Hepatocyte (in vitro differentiated cells): ENCODE measurements at regions not wholly inside any gene's neighbourhood (a gene's known extent, or its start where the extent isn't known, plus 50 kb on each side); places are given as distances from the start of the nearest gene placed in this dataset.

Source experiments
- DNase-seq: peaks from one replicate; pipeline ENCODE4 v3.0.0-alpha.2; 2016; ENCODE audit warnings: low spot score
- H2AFZ ChIP-seq: fragments of 200-600 bp; sonication (generic); 2 replicates; pipeline ENCODE4 v1.6.0; 2016; ENCODE audit warnings: antibody characterized with exemption, mild to moderate bottlenecking
- H3K27ac ChIP-seq: fragments of 200-600 bp; sonication (generic); 2 replicates; pipeline ENCODE4 v1.5.1; 2016; ENCODE audit warnings: mild to moderate bottlenecking
- H3K27me3 ChIP-seq: fragments of 200-600 bp; sonication (generic); 2 replicates; pipeline ENCODE4 v1.6.1; 2016
- H3K36me3 ChIP-seq: fragments of 200-600 bp; sonication (generic); replicated peaks from 2 replicates; pipeline ENCODE4 v1.5.1; 2016; ENCODE audit warnings: low read depth; ENCODE audit not compliant: insufficient read depth
- H3K4me1 ChIP-seq: fragments of 200-600 bp; sonication (generic); 2 replicates; pipeline ENCODE4 v1.5.1; 2016; ENCODE audit warnings: mild to moderate bottlenecking, moderate library complexity; ENCODE audit not compliant: insufficient read depth
- H3K4me2 ChIP-seq: fragments of 200-600 bp; sonication (generic); 2 replicates; pipeline ENCODE4 v1.6.0; 2016
- H3K4me3 ChIP-seq: fragments of 200-600 bp; sonication (generic); 2 replicates; pipeline ENCODE4 v1.5.1; 2016; ENCODE audit warnings: mild to moderate bottlenecking
- H3K79me2 ChIP-seq: fragments of 200-600 bp; sonication (generic); 2 replicates; pipeline ENCODE4 v1.6.0; 2017; ENCODE audit warnings: mild to moderate bottlenecking
- H3K9me2 ChIP-seq: fragments of 200-600 bp; sonication (generic); replicated peaks from 2 replicates; pipeline ENCODE4 v1.6.0; 2017; ENCODE audit warnings: mild to moderate bottlenecking; ENCODE audit not compliant: insufficient read depth
- H3K9me3 ChIP-seq: fragments of 200-600 bp; sonication (generic); 2 replicates; pipeline ENCODE4 v1.5.1; 2016; ENCODE audit warnings: low read depth, mild to moderate bottlenecking
- H4K20me1 ChIP-seq: fragments of 200-600 bp; sonication (generic); 2 replicates; pipeline ENCODE4 v1.6.0; 2016; ENCODE audit warnings: mild to moderate bottlenecking; ENCODE audit not compliant: insufficient read depth, poor library complexity, severe bottlenecking
- EZH2 ChIP-seq: fragments of 200-600 bp; sonication (generic); IDR thresholded peaks from 2 replicates; pipeline ENCODE4 v1.6.1; 2016; ENCODE audit warnings: antibody characterized with exemption, mild to moderate bottlenecking, borderline replicate concordance
- EZH2phosphoT487 ChIP-seq: fragments of 200-600 bp; sonication (generic); IDR thresholded peaks from one replicate; pipeline ENCODE4 v1.6.1; 2018; ENCODE audit warnings: antibody characterized with exemption, mild to moderate bottlenecking, low read depth, moderate library complexity; ENCODE audit not compliant: unreplicated experiment, severe bottlenecking
- WGBS: methylation state at CpG from one replicate; pipeline ENCODE4 v1.1.6; 2016; ENCODE audit warnings: low lambda C conversion rate; ENCODE audit errors: missing lambda C conversion rate; 5-methylcytosine and 5-hydroxymethylcytosine counted together
- TF ChIP-seq, protein P1 (sequence below): fragments of 200-600 bp; sonication (generic); IDR thresholded peaks from 2 replicates; pipeline ENCODE4 v1.5.1; 2016; ENCODE audit warnings: antibody characterized with exemption, mild to moderate bottlenecking; ENCODE audit not compliant: poor library complexity

DNA sequence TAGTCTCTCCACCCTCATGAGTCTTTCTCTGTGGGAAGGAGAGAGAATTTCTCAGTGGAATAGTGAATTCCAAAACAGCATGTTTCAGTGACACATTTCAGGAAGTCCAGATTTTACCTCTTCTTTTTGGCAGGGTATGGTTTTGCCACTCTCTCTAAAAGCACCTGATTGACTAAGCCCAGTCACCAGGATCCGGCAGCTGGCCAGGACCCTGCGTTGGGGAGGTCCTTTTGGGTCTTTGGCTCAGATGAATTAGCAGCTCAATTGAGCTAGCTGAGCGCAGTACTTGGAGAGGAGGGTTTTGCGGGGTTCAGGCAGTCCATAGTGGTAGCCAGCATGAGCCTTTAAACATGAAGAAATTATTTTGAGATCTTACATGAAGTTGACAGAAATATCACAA lies 548.2 kb downstream of the PDCD6IP start:
- no peak overlapping the region for H3K4me3 ChIP-seq
- H3K9me2 ChIP-seq, result no peaks in the 10 kb centered on the region
- no peak for DNase-seq
- H3K4me1 ChIP-seq, result peaks cover 4% of the 10 kb centered on the region
- no peak overlapping the region for H2AFZ ChIP-seq
- no peaks in the 10 kb centered on the region for H3K79me2 ChIP-seq
- H3K9me3 ChIP-seq, result no peaks in the 10 kb centered on the region
- no peaks in the 10 kb centered on the region for H3K27me3 ChIP-seq
- H3K27ac ChIP-seq, result no peak overlapping the region
- no peak overlapping the region for H3K4me2 ChIP-seq
- no peaks in the 10 kb centered on the region for H3K36me3 ChIP-seq
- no peaks in the 10 kb centered on the region for H4K20me1 ChIP-seq
- 94% methylated on average over 4 of the region's 4 CpGs for WGBS
- TF ChIP-seq EZH2phosphoT487, result no peak
- TF ChIP-seq, protein P1, sequence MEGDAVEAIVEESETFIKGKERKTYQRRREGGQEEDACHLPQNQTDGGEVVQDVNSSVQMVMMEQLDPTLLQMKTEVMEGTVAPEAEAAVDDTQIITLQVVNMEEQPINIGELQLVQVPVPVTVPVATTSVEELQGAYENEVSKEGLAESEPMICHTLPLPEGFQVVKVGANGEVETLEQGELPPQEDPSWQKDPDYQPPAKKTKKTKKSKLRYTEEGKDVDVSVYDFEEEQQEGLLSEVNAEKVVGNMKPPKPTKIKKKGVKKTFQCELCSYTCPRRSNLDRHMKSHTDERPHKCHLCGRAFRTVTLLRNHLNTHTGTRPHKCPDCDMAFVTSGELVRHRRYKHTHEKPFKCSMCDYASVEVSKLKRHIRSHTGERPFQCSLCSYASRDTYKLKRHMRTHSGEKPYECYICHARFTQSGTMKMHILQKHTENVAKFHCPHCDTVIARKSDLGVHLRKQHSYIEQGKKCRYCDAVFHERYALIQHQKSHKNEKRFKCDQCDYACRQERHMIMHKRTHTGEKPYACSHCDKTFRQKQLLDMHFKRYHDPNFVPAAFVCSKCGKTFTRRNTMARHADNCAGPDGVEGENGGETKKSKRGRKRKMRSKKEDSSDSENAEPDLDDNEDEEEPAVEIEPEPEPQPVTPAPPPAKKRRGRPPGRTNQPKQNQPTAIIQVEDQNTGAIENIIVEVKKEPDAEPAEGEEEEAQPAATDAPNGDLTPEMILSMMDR, result no peak
- TF ChIP-seq EZH2, result no peak

DNA sequence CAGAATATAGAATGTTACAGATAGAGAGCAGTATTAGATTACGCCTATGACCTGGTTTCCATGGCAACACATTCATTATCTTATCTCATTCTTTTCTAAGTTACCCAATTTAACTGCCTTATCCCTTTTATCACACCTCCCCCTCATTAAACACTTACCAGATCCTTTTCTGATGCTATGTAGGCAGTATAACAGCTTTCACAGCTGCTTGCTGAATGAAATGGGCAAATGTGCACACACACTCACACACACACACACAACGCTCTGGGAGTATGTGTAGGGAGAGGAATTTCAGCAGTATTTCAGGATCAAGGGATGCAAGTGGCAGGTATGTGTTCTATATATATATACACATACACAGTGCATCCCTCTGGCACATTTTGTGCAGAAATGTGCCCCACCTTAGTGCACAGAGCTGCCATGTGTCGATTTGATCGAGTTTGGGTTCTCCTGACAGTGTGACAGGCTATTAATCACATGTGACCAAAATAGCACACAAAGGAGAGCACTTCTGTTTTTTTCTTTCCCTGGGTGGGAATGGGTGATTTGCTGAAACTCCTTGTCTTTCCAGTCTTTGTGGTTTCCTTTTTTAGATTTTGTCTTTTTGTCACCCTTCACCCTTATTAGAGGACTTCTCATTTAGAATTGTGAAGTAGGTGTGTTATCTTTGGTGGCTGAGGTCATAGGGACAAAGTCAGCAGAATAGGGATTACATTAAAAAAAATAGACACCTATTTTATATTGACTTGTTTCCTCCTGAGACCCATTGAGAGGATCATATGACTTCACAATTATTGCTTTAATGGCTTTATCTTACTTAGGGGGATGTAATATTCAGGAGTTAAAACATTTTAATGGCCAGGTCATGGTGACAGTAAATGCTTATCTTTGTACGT lies 553.7 kb downstream of the PDCD6IP start:
- Histone ChIP-seq H3K36me3 (no peaks in the 10 kb centered on the region), H3K9me3 (no peaks in the 10 kb centered on the region), H3K27ac (peak overlapping the region; percentile 72), H4K20me1 (no peaks in the 10 kb centered on the region), H3K4me3 (no peak overlapping the region), H3K4me2 (peak overlapping the region; percentile 47), H3K79me2 (no peaks in the 10 kb centered on the region), H3K27me3 (no peaks in the 10 kb centered on the region), H3K4me1 (peaks cover 15% of the 10 kb centered on the region), H2AFZ (no peak overlapping the region), H3K9me2 (no peaks in the 10 kb centered on the region)
- 37% methylated on average over 5 of the region's 5 CpGs for WGBS
- peak; percentile 46 for DNase-seq
- TF ChIP-seq EZH2 (no peak), EZH2phosphoT487 (no peak)
- TF ChIP-seq, protein P1, result no peak

GRCh38 chr3:34352778-34353331 lies 554.4 kb downstream of the PDCD6IP start:
- no peak for DNase-seq
- H3K9me3 ChIP-seq, result no peaks in the 10 kb centered on the region
- H3K9me2 ChIP-seq, result no peaks in the 10 kb centered on the region
- TF ChIP-seq EZH2, result no peak
- TF ChIP-seq EZH2phosphoT487, result no peak
- TF ChIP-seq, protein P1, result no peak
- WGBS, result 86% methylated on average over 2 of the region's 2 CpGs
- peak overlapping the region; percentile 47 for H3K4me2 ChIP-seq
- no peaks in the 10 kb centered on the region for H4K20me1 ChIP-seq
- no peaks in the 10 kb centered on the region for H3K36me3 ChIP-seq
- H3K4me1 ChIP-seq, result peaks cover 20% of the 10 kb centered on the region
- peak overlapping the region; percentile 72 for H3K27ac ChIP-seq
- H3K4me3 ChIP-seq, result no peak overlapping the region
- H3K27me3 ChIP-seq, result no peaks in the 10 kb centered on the region
- no peak overlapping the region for H2AFZ ChIP-seq
- no peaks in the 10 kb centered on the region for H3K79me2 ChIP-seq
